ENCODE measurements at regions not wholly inside any gene's neighbourhood (a gene's known extent, or its start where the extent isn't known, plus 50 kb on each side); places are given as distances from the start of the nearest gene placed in this dataset.

GRCh38 chr7:94160719-94161435 lies 156.7 kb upstream of the BET1 start:
- DNase-seq, result no peak
- no peak overlapping the region for H3K23ac ChIP-seq (ENCODE audit: low read length)
- WGBS (ENCODE audit: extremely low coverage, insufficient coverage, low lambda C conversion rate), result 100% methylated on average over 1 of the region's 3 CpGs
- no peak overlapping the region for H2BK5ac ChIP-seq (ENCODE audit: low read length)
- H3K27me3 ChIP-seq (ENCODE audit: insufficient read depth, low read length, poor library complexity), result no peaks in the 10 kb centered on the region
- no peak overlapping the region for H3K18ac ChIP-seq (ENCODE audit: low read length)
- H3K56ac ChIP-seq (ENCODE audit: low read length), result no peak overlapping the region
- no peaks in the 10 kb centered on the region for H3K36me3 ChIP-seq (ENCODE audit: control insufficient read depth, insufficient read depth, low read length)
- no peak overlapping the region for H4K5ac ChIP-seq (ENCODE audit: low read length)
- no peak overlapping the region for H3K4me3 ChIP-seq (ENCODE audit: low read length)
- H3K27ac ChIP-seq (ENCODE audit: low read depth, low read length), result no peak overlapping the region
- H3K4ac ChIP-seq (ENCODE audit: low read depth, low read length), result no peak overlapping the region
- H2BK120ac ChIP-seq (ENCODE audit: low read depth, low read length), result no peak overlapping the region
- no peak overlapping the region for H3K9ac ChIP-seq (ENCODE audit: low read length)
- no peaks in the 10 kb centered on the region for H3K79me2 ChIP-seq (ENCODE audit: control insufficient read depth, insufficient read depth, low read length)
- H2BK15ac ChIP-seq (replicated peaks; ENCODE audit: low read depth), result no peak overlapping the region
- H3K4me1 ChIP-seq (ENCODE audit: control insufficient read depth, low read depth, low read length), result no peaks in the 10 kb centered on the region
- no peak overlapping the region for H4K8ac ChIP-seq (ENCODE audit: low read depth, low read length)
- H2AK5ac ChIP-seq (ENCODE audit: low read length), result no peak overlapping the region
- H3K4me2 ChIP-seq (ENCODE audit: low read length), result no peak overlapping the region
- H3K79me1 ChIP-seq (ENCODE audit: low read length), result no peaks in the 10 kb centered on the region

GRCh38 chr7:94161476-94161875 lies 157.3 kb upstream of the BET1 start:
- no peak overlapping the region for H4K8ac ChIP-seq (ENCODE audit: low read depth, low read length)
- H3K4ac ChIP-seq (ENCODE audit: low read depth, low read length), result no peak overlapping the region
- no peaks in the 10 kb centered on the region for H3K4me1 ChIP-seq (ENCODE audit: control insufficient read depth, low read depth, low read length)
- no peak overlapping the region for H3K4me2 ChIP-seq (ENCODE audit: low read length)
- no CpG with 5 or more reads among the region's 6 CpGs for WGBS (ENCODE audit: extremely low coverage, insufficient coverage, low lambda C conversion rate)
- H4K5ac ChIP-seq (ENCODE audit: low read length), result no peak overlapping the region
- no peaks in the 10 kb centered on the region for H3K79me2 ChIP-seq (ENCODE audit: control insufficient read depth, insufficient read depth, low read length)
- H3K23ac ChIP-seq (ENCODE audit: low read length), result no peak overlapping the region
- H2AK5ac ChIP-seq (ENCODE audit: low read length), result no peak overlapping the region
- no peak overlapping the region for H2BK15ac ChIP-seq (replicated peaks; ENCODE audit: low read depth)
- H3K36me3 ChIP-seq (ENCODE audit: control insufficient read depth, insufficient read depth, low read length), result no peaks in the 10 kb centered on the region
- H2BK5ac ChIP-seq (ENCODE audit: low read length), result no peak overlapping the region
- H3K27ac ChIP-seq (ENCODE audit: low read depth, low read length), result no peak overlapping the region
- no peak overlapping the region for H2BK120ac ChIP-seq (ENCODE audit: low read depth, low read length)
- no peaks in the 10 kb centered on the region for H3K27me3 ChIP-seq (ENCODE audit: insufficient read depth, low read length, poor library complexity)
- H3K56ac ChIP-seq (ENCODE audit: low read length), result no peak overlapping the region
- DNase-seq, result no peak
- no peak overlapping the region for H3K18ac ChIP-seq (ENCODE audit: low read length)
- no peaks in the 10 kb centered on the region for H3K79me1 ChIP-seq (ENCODE audit: low read length)
- no peak overlapping the region for H3K9ac ChIP-seq (ENCODE audit: low read length)
- no peak overlapping the region for H3K4me3 ChIP-seq (ENCODE audit: low read length)

GRCh38 chr7:94169682-94170081 lies 165.5 kb upstream of the BET1 start:
- no peak overlapping the region for H4K5ac ChIP-seq (ENCODE audit: low read length)
- no CpG with 5 or more reads among the region's 4 CpGs for WGBS (ENCODE audit: extremely low coverage, insufficient coverage, low lambda C conversion rate)
- no peak overlapping the region for H3K4me3 ChIP-seq (ENCODE audit: low read length)
- H2BK15ac ChIP-seq (replicated peaks; ENCODE audit: low read depth), result no peak overlapping the region
- no peak overlapping the region for H3K23ac ChIP-seq (ENCODE audit: low read length)
- H2AK5ac ChIP-seq (ENCODE audit: low read length), result no peak overlapping the region
- H3K27ac ChIP-seq (ENCODE audit: low read depth, low read length), result no peak overlapping the region
- no peaks in the 10 kb centered on the region for H3K36me3 ChIP-seq (ENCODE audit: control insufficient read depth, insufficient read depth, low read length)
- no peak overlapping the region for H3K4ac ChIP-seq (ENCODE audit: low read depth, low read length)
- no peak overlapping the region for H4K8ac ChIP-seq (ENCODE audit: low read depth, low read length)
- H3K27me3 ChIP-seq (ENCODE audit: insufficient read depth, low read length, poor library complexity), result no peaks in the 10 kb centered on the region
- no peak overlapping the region for H3K56ac ChIP-seq (ENCODE audit: low read length)
- no peak for DNase-seq
- H3K79me1 ChIP-seq (ENCODE audit: low read length), result no peaks in the 10 kb centered on the region
- H3K4me1 ChIP-seq (ENCODE audit: control insufficient read depth, low read depth, low read length), result no peaks in the 10 kb centered on the region
- no peak overlapping the region for H2BK120ac ChIP-seq (ENCODE audit: low read depth, low read length)
- H3K18ac ChIP-seq (ENCODE audit: low read length), result no peak overlapping the region
- H3K4me2 ChIP-seq (ENCODE audit: low read length), result no peak overlapping the region
- no peak overlapping the region for H2BK5ac ChIP-seq (ENCODE audit: low read length)
- H3K79me2 ChIP-seq (ENCODE audit: control insufficient read depth, insufficient read depth, low read length), result no peaks in the 10 kb centered on the region
- H3K9ac ChIP-seq (ENCODE audit: low read length), result no peak overlapping the region

GRCh38 chr7:94170836-94171235 lies 166.7 kb upstream of the BET1 start:
- no peak overlapping the region for H3K4me3 ChIP-seq (ENCODE audit: low read length)
- H2BK5ac ChIP-seq (ENCODE audit: low read length), result no peak overlapping the region
- no peaks in the 10 kb centered on the region for H3K4me1 ChIP-seq (ENCODE audit: control insufficient read depth, low read depth, low read length)

GRCh38 chr7:94173436-94173835 lies 169.3 kb upstream of the BET1 start:
- Histone ChIP-seq H3K56ac (ENCODE audit: low read length) (no peak overlapping the region), H2BK120ac (ENCODE audit: low read depth, low read length) (no peak overlapping the region), H4K5ac (ENCODE audit: low read length) (no peak overlapping the region), H3K79me2 (ENCODE audit: control insufficient read depth, insufficient read depth, low read length) (no peaks in the 10 kb centered on the region), H3K4me1 (ENCODE audit: control insufficient read depth, low read depth, low read length) (no peaks in the 10 kb centered on the region), H3K79me1 (ENCODE audit: low read length) (no peaks in the 10 kb centered on the region), H2BK5ac (ENCODE audit: low read length) (no peak overlapping the region), H3K23ac (ENCODE audit: low read length) (no peak overlapping the region), H2AK5ac (ENCODE audit: low read length) (no peak overlapping the region), H3K4ac (ENCODE audit: low read depth, low read length) (no peak overlapping the region), H4K8ac (ENCODE audit: low read depth, low read length) (no peak overlapping the region), H2BK15ac (replicated peaks; ENCODE audit: low read depth) (no peak overlapping the region), H3K27me3 (ENCODE audit: insufficient read depth, low read length, poor library complexity) (no peaks in the 10 kb centered on the region), H3K4me3 (ENCODE audit: low read length) (no peak overlapping the region), H3K27ac (ENCODE audit: low read depth, low read length) (no peak overlapping the region), H3K36me3 (ENCODE audit: control insufficient read depth, insufficient read depth, low read length) (no peaks in the 10 kb centered on the region), H3K9ac (ENCODE audit: low read length) (no peak overlapping the region), H3K4me2 (ENCODE audit: low read length) (no peak overlapping the region), H3K18ac (ENCODE audit: low read length) (no peak overlapping the region)
- DNase-seq, result no peak
- no CpG with 5 or more reads among the region's 2 CpGs for WGBS (ENCODE audit: extremely low coverage, insufficient coverage, low lambda C conversion rate)

More at GRCh38 chr7:94170836-94171235, 166.7 kb upstream of the BET1 start:
- Histone ChIP-seq H3K4me2 (ENCODE audit: low read length) (no peak overlapping the region), H3K9ac (ENCODE audit: low read length) (no peak overlapping the region), H2BK15ac (replicated peaks; ENCODE audit: low read depth) (no peak overlapping the region), H3K56ac (ENCODE audit: low read length) (no peak overlapping the region), H3K27me3 (ENCODE audit: insufficient read depth, low read length, poor library complexity) (no peaks in the 10 kb centered on the region), H4K8ac (ENCODE audit: low read depth, low read length) (no peak overlapping the region), H2AK5ac (ENCODE audit: low read length) (no peak overlapping the region), H3K79me2 (ENCODE audit: control insufficient read depth, insufficient read depth, low read length) (no peaks in the 10 kb centered on the region), H3K4ac (ENCODE audit: low read depth, low read length) (no peak overlapping the region), H2BK120ac (ENCODE audit: low read depth, low read length) (no peak overlapping the region), H3K36me3 (ENCODE audit: control insufficient read depth, insufficient read depth, low read length) (no peaks in the 10 kb centered on the region), H3K27ac (ENCODE audit: low read depth, low read length) (no peak overlapping the region), H3K18ac (ENCODE audit: low read length) (no peak overlapping the region), H3K23ac (ENCODE audit: low read length) (no peak overlapping the region), H4K5ac (ENCODE audit: low read length) (no peak overlapping the region), H3K79me1 (ENCODE audit: low read length) (no peaks in the 10 kb centered on the region)
- no peak for DNase-seq

GRCh38 chr7:94174375-94174774 lies 170.2 kb upstream of the BET1 start:
- Histone ChIP-seq H2BK5ac (ENCODE audit: low read length) (no peak overlapping the region), H3K79me2 (ENCODE audit: control insufficient read depth, insufficient read depth, low read length) (no peaks in the 10 kb centered on the region), H3K4me2 (ENCODE audit: low read length) (no peak overlapping the region)

More at GRCh38 chr7:94174375-94174774, 170.2 kb upstream of the BET1 start:
- H3K79me1 ChIP-seq (ENCODE audit: low read length), result no peaks in the 10 kb centered on the region
- no peak overlapping the region for H4K5ac ChIP-seq (ENCODE audit: low read length)
- no peak overlapping the region for H3K4ac ChIP-seq (ENCODE audit: low read depth, low read length)
- WGBS (ENCODE audit: extremely low coverage, insufficient coverage, low lambda C conversion rate), result no CpG with 5 or more reads among the region's 5 CpGs
- H3K9ac ChIP-seq (ENCODE audit: low read length), result no peak overlapping the region
- no peaks in the 10 kb centered on the region for H3K4me1 ChIP-seq (ENCODE audit: control insufficient read depth, low read depth, low read length)
- H3K23ac ChIP-seq (ENCODE audit: low read length), result no peak overlapping the region
- H2AK5ac ChIP-seq (ENCODE audit: low read length), result no peak overlapping the region
- no peak overlapping the region for H2BK120ac ChIP-seq (ENCODE audit: low read depth, low read length)
- H2BK15ac ChIP-seq (replicated peaks; ENCODE audit: low read depth), result no peak overlapping the region
- no peak overlapping the region for H3K56ac ChIP-seq (ENCODE audit: low read length)
- no peaks in the 10 kb centered on the region for H3K27me3 ChIP-seq (ENCODE audit: insufficient read depth, low read length, poor library complexity)
- no peak overlapping the region for H3K4me3 ChIP-seq (ENCODE audit: low read length)
- DNase-seq, result no peak
- no peak overlapping the region for H4K8ac ChIP-seq (ENCODE audit: low read depth, low read length)
- no peaks in the 10 kb centered on the region for H3K36me3 ChIP-seq (ENCODE audit: control insufficient read depth, insufficient read depth, low read length)
- H3K18ac ChIP-seq (ENCODE audit: low read length), result no peak overlapping the region
- no peak overlapping the region for H3K27ac ChIP-seq (ENCODE audit: low read depth, low read length)
